Right cardiac atrium (tissue), 5 donors: ENCODE measurements at regions not wholly inside any gene's neighbourhood (a gene's known extent, or its start where the extent isn't known, plus 50 kb on each side); places are given as distances from the start of the nearest gene placed in this dataset.
"Not testable (repeated sequence)": the region's sequence is repeated elsewhere in the genome, so short reads cannot be mapped to it uniquely, and the experiment has no call there.

Source experiments
- ATAC-seq, 2 donors: fragments of 200-7000 bp; cut with Tn5 transposase; one replicate each; pipeline versions ENCODE4 v1.8.0 to v1.9.1; 2020; ENCODE audit warnings: moderate library complexity in 2 of 2, mild to moderate bottlenecking in 1 of 2
- DNase-seq, 3 donors: peaks; one replicate each; pipeline ENCODE4 v3.0.0-alpha.2; 2020
- H3K27ac ChIP-seq: one replicate; pipeline ENCODE4 v1.5.1; 2013; ENCODE audit warnings: mild to moderate bottlenecking, low read length, control low read depth, moderate library complexity
- H3K27me3 ChIP-seq: one replicate; pipeline ENCODE4 v1.6.1; 2013; ENCODE audit not compliant: control insufficient read depth, insufficient read depth
- H3K4me1 ChIP-seq: one replicate; pipeline ENCODE4 v1.6.1; 2013; ENCODE audit warnings: low read length; ENCODE audit not compliant: control insufficient read depth, insufficient read depth
- H3K4me3 ChIP-seq: one replicate; pipeline ENCODE4 v1.5.1; 2013; ENCODE audit warnings: low read length, control low read depth
- H3K9me3 ChIP-seq: one replicate; pipeline ENCODE4 v1.6.1; 2013; ENCODE audit warnings: low read length; ENCODE audit not compliant: control insufficient read depth
- WGBS: extraction: QIAGEN DNeasy Blood & Tissue Kit; methylation state at CpG from one replicate; pipeline ENCODE4 v1.1.7; 2013; 5-methylcytosine and 5-hydroxymethylcytosine counted together
- intact Hi-C, 4 donors: fragments of 100-400 bp; cut with DNase I; formaldehyde crosslinking; loops; one replicate each; pipeline versions ENCODE4 v1.11.0 to v1.14.0; 2022 to 2023
- donor health status: healthy with polysubstance abuse.
- donor health status: DM: no; HTN: yes; CAD: no.
- donor health status: DM: no; HTN: no; CAD: no.
- donor health status: DM: no; HTN: yes; CAD: no; lungs with severe emphysema.
- donor health status: DM: yes; HTN: yes; CAD: no.

GRCh38 chr5:27855491-27855890, 817.1 kb upstream of the CDH9 start:
- H3K9me3 ChIP-seq, result no peaks in the 10 kb centered on the region
- H3K4me3 ChIP-seq, result no peak overlapping the region
- ATAC-seq, result no peak
- no peak for DNase-seq
- 61% methylated on average over 1 of the region's 1 CpG for WGBS
- no peak overlapping the region for H3K27ac ChIP-seq
- H3K27me3 ChIP-seq, result no peaks in the 10 kb centered on the region
- intact Hi-C loops, result no loop called here
- H3K4me1 ChIP-seq, result no peaks in the 10 kb centered on the region

- 54% methylated on average over 3 of the region's 3 CpGs for WGBS
- no peaks in the 10 kb centered on the region for H3K9me3 ChIP-seq
Observed at GRCh38 chr5:27854243-27854852, 816.0 kb upstream of the CDH9 start.

DNA sequence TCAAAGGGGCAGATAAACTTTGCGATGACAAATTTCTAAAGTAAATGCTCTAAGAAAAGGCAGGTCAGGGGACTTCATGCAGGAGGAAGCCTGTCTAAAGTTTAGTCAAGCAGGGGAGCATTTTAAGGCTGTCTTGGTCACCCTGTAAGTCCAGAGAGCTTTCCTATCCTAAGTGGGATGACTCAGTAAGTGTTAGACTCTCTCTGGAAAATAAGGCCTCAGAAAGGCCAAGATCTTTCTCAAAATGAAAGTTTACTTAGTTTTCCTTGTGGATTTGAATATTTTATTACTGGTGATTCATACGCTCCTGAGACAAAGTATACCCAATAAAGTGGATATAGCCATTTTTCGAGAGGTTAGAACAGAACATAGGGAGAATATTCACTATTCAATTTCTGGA, 806.9 kb upstream of the CDH9 start:
- Histone ChIP-seq H3K9me3 (no peaks in the 10 kb centered on the region), H3K27ac (no peak overlapping the region), H3K27me3 (no peaks in the 10 kb centered on the region), H3K4me3 (no peak overlapping the region), H3K4me1 (no peaks in the 10 kb centered on the region)
- intact Hi-C loops, result no loop called here
- 78% methylated on average over 3 of the region's 3 CpGs for WGBS
- ATAC-seq, result no peak
- no peak for DNase-seq

More at GRCh38 chr5:27854243-27854852, 816.0 kb upstream of the CDH9 start:
- H3K27ac ChIP-seq, result no peak overlapping the region
- ATAC-seq (no peak), DNase-seq (no peak)
- intact Hi-C loops, result no loop called here
- H3K4me1 ChIP-seq, result no peaks in the 10 kb centered on the region
- H3K27me3 ChIP-seq, result no peaks in the 10 kb centered on the region
- no peak overlapping the region for H3K4me3 ChIP-seq

DNA sequence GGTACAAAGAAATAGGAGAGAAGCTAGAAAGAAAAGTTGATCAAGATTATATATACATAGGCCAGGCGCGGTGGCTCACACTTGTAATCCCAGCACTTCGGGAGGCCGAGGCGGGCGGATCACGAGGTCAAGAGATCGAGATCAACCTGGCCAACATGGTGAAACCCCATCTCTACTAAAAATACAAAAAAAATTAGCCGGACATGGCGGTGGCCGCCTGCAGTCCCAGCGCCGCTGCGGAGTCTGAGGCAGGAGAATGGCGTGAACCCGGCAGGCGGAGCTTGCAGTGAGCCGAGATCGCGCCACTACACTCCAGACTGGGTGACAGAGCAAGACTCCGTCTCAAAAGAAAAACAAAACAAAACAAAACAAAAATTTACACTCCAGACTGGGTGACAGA, 798.3 kb upstream of the CDH9 start:
- H3K9me3 ChIP-seq, H3K4me1 ChIP-seq, intact Hi-C loops, ATAC-seq, H3K27me3 ChIP-seq, H3K4me3 ChIP-seq, H3K27ac ChIP-seq: not testable (repeated sequence)
- 94% methylated on average over 21 of the region's 21 CpGs for WGBS
- peak in 1 of 3 donors; percentile 16 for DNase-seq

DNA sequence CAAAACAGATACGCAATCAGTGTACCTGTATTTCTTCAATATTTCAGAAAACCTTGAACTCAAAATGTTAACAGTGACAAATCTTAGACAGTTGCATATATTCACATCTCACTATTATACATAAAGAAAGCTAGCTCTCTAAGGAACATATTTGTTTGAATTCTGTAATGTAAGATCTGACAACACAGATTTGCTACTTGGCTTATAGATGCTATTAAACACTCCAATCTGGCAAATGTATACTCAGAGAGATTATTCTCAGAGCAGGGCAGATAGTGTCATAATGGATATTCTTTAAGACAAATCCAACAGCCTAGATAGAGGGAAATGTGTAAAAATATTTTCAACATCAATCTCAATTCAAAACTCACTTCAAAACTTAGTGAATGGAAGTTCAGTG, 794.5 kb upstream of the CDH9 start:
- H3K27ac ChIP-seq, result no peak overlapping the region
- WGBS, result 91% methylated on average over 1 of the region's 1 CpG
- intact Hi-C loops, result no loop called here
- ATAC-seq (no peak), DNase-seq (no peak)
- H3K4me1 ChIP-seq, result no peaks in the 10 kb centered on the region
- peaks cover 3% of the 10 kb centered on the region for H3K9me3 ChIP-seq
- H3K27me3 ChIP-seq, result no peaks in the 10 kb centered on the region
- H3K4me3 ChIP-seq, result no peak overlapping the region

DNA sequence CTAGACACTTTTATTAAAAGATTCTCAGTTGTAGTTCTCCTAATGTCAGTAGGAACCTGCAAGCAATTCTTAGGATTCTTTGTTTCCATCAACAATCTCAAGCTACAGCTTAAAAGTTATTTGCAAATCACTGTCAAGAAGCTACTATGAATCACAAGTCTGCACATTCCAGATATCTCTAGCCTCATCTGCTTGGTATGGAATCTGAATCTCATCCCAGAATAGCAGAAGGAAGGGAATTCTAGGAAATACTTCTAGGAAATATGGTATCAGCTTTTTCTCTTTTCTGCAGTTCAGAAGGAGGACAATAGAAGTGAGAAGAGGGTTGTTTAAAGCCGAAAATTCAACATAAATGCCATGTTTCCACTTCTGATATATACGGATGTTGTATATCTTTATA, 792.2 kb upstream of the CDH9 start:
- Histone ChIP-seq H3K27ac (no peak overlapping the region), H3K9me3 (no peaks in the 10 kb centered on the region), H3K4me3 (no peak overlapping the region), H3K4me1 (no peaks in the 10 kb centered on the region), H3K27me3 (no peaks in the 10 kb centered on the region)
- 67% methylated on average over 2 of the region's 2 CpGs for WGBS
- DNase-seq (no peak), ATAC-seq (no peak)
- intact Hi-C loops, result no loop called here

DNA sequence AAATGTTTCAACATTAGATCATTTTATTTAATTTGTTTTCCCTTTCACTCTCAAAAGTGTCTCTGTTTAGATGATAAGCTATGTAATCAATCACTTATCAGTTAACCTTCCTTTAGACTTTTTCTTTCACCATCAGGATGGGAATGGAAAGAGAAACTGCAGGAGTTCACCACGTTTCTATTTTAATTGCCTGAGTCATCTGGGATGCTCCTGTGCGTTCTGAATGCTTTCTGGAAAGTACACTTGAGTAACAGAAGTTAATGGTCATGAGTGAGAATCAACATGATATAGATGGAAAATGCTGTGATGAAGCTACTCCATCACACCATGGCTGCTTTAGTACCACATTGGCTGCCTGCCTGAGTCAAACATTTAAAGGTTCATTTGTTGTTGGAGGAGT, 783.3 kb upstream of the CDH9 start:
- intact Hi-C loops, result no loop called here
- no peak overlapping the region for H3K27ac ChIP-seq
- ATAC-seq (no peak), DNase-seq (no peak)
- no peak overlapping the region for H3K4me3 ChIP-seq
- 31% methylated on average over 2 of the region's 2 CpGs for WGBS
- H3K9me3 ChIP-seq, result no peaks in the 10 kb centered on the region
- H3K27me3 ChIP-seq, result no peaks in the 10 kb centered on the region
- no peaks in the 10 kb centered on the region for H3K4me1 ChIP-seq

- no peak overlapping the region for H3K27ac ChIP-seq
- 30% methylated on average over 1 of the region's 1 CpG for WGBS
- intact Hi-C loops, result no loop called here
- no peaks in the 10 kb centered on the region for H3K27me3 ChIP-seq
- no peak for ATAC-seq
- no peak overlapping the region for H3K4me3 ChIP-seq
- DNase-seq, result no peak
- no peaks in the 10 kb centered on the region for H3K4me1 ChIP-seq
- H3K9me3 ChIP-seq, result no peaks in the 10 kb centered on the region
Observed at GRCh38 chr5:27818888-27819287, 780.5 kb upstream of the CDH9 start.

DNA sequence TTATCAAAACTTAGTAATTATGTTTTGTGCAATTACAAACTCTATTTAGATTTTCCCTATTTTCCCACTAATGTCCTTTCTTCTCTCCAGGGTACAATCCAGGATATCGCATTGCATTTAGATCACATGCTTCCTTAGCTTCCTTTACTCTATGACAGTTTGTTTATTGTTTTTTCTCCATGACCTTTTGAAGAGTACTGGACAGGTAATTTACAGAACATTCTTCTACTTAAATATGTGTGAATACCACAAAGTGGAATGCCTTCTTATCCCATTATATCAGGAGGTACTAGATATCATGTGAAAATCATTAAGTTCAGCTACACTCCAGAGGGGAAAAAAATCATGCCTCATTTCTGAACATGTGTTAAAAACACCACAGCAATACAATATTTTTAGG, 776.6 kb upstream of the CDH9 start:
- no peak overlapping the region for H3K27ac ChIP-seq
- intact Hi-C loops, result no loop called here
- no peaks in the 10 kb centered on the region for H3K27me3 ChIP-seq
- no peaks in the 10 kb centered on the region for H3K9me3 ChIP-seq
- ATAC-seq (no peak), DNase-seq (no peak)
- 0% methylated on average over 1 of the region's 1 CpG for WGBS
- no peak overlapping the region for H3K4me3 ChIP-seq
- H3K4me1 ChIP-seq, result no peaks in the 10 kb centered on the region

- no peak for ATAC-seq
- intact Hi-C loops, result no loop called here
- no peak for DNase-seq
- no peak overlapping the region for H3K4me3 ChIP-seq
- no peaks in the 10 kb centered on the region for H3K4me1 ChIP-seq
- H3K27me3 ChIP-seq, result no peaks in the 10 kb centered on the region
- no peak overlapping the region for H3K27ac ChIP-seq
- no peaks in the 10 kb centered on the region for H3K9me3 ChIP-seq
- WGBS, result 73% methylated on average over 1 of the region's 1 CpG
Observed at GRCh38 chr5:27814286-27814685, 775.9 kb upstream of the CDH9 start.

DNA sequence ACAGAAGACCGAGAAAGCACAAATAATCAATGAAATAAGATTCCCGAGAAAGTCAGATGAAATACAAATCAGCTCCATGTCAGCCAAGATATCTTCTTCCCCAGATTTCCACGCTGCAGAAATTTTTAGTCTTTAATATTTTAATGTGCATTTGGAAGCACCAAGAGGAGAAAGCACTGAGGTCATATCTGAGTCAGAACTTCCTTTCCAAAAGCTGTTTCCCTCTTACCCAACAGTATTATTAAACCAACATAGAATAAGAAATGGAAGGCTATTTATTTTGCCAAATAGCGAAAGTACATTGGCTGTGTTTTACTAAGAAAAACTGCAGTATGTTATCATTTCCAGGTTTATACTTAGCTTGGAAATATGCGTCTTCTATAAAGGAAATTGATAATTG, 772.1 kb upstream of the CDH9 start:
- Histone ChIP-seq H3K27me3 (no peaks in the 10 kb centered on the region), H3K4me1 (no peaks in the 10 kb centered on the region), H3K27ac (no peak overlapping the region), H3K9me3 (no peaks in the 10 kb centered on the region), H3K4me3 (no peak overlapping the region)
- 40% methylated on average over 5 of the region's 5 CpGs for WGBS
- no peak for DNase-seq
- intact Hi-C loops, result no loop called here
- no peak for ATAC-seq

DNA sequence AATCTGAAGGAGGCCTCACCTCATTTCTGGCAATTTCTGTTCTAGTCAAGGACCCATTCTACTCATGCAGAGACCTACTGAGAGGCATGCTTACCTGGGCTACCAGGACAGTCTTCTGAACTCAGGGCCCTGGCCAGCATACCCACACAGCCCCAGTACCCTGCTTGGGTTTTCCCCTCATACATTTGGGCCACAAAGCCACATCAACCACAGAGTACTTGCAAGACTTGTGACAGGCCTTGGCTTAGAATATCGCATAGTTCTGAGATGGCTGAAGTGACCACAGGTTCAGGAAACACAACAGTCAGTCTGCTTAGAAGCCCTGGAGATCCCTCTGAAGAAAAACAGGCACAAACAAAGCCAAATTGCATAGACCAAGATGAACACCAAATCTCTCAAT, 758.8 kb upstream of the CDH9 start:
- peaks cover 9% of the 10 kb centered on the region for H3K9me3 ChIP-seq
- ATAC-seq (no peak), DNase-seq (no peak)
- H3K27me3 ChIP-seq, result no peaks in the 10 kb centered on the region
- intact Hi-C loops, result no loop called here
- no peak overlapping the region for H3K27ac ChIP-seq
- no peak overlapping the region for H3K4me3 ChIP-seq
- 98% methylated on average over 1 of the region's 1 CpG for WGBS
- H3K4me1 ChIP-seq, result no peaks in the 10 kb centered on the region
